B cell (primary cell): ENCODE measurements at regions not wholly inside any gene's neighbourhood (a gene's known extent, or its start where the extent isn't known, plus 50 kb on each side); places are given as distances from the start of the nearest gene placed in this dataset.

Experiments used
- ATAC-seq: fragments of 200-7000 bp; cut with Tn5 transposase; one replicate; pipeline ENCODE4 v1.10.0; 2021; ENCODE audit warnings: low read depth, mild to moderate bottlenecking, moderate number of reproducible peaks, moderate library complexity
- CTCF ChIA-PET: fragments of 350-600 bp; sonication (Branson Sonifier 250); formaldehyde crosslinking; loops from one replicate; lab custom pipeline; 2021; ENCODE audit warnings: antibody characterized with exemption, inconsistent platforms; lab: Charles Lee
- POLR2A ChIA-PET: fragments of 350-600 bp; sonication (Branson Sonifier 250); formaldehyde crosslinking; loops from one replicate; lab custom pipeline; 2021; ENCODE audit warnings: antibody characterized with exemption; lab: Charles Lee
- DNase-seq: peaks from one replicate; pipeline ENCODE4 v3.0.0; 2013
- H2AFZ ChIP-seq: 2 replicates; pipeline ENCODE4 v1.6.1; 2012; ENCODE audit warnings: mild to moderate bottlenecking, low read depth, low read length; ENCODE audit not compliant: insufficient read depth, poor library complexity, severe bottlenecking
- H3K27ac ChIP-seq, 2 donors: 1 replicate in 1 of 2; 2 replicates in 1 of 2; pipeline ENCODE4 v1.5.1; 2012 to 2013; ENCODE audit warnings: low read length in 2 of 2, mild to moderate bottlenecking in 2 of 2, moderate library complexity in 1 of 2
- H3K27me3 ChIP-seq, 4 experiments: fragments of 200-600 bp in 1 of 4; sonication (generic) in 1 of 4; replicated peaks in 1 of 4; 1 replicate in 2 of 4; 2 replicates in 2 of 4; pipeline versions ENCODE4 v1.6.1 to v1.7.0; 2013 to 2016; ENCODE audit warnings: low read length in 3 of 4, mild to moderate bottlenecking in 2 of 4, mixed read lengths in 1 of 4, moderate library complexity in 1 of 4; ENCODE audit not compliant: insufficient read depth in 4 of 4, control insufficient read depth in 3 of 4; ENCODE audit errors: control extremely low read depth in 1 of 4
- H3K36me3 ChIP-seq, 2 experiments: replicated peaks in 1 of 2; 1 replicate in 1 of 2; 2 replicates in 1 of 2; pipeline versions ENCODE4 v1.6.1 to v1.7.1; 2013; ENCODE audit warnings: low read length in 1 of 2; ENCODE audit not compliant: insufficient read depth in 2 of 2, control insufficient read depth in 1 of 2; ENCODE audit errors: control extremely low read depth in 1 of 2, extremely low read depth in 1 of 2
- H3K4me1 ChIP-seq, 2 donors: fragments of 200-600 bp in 1 of 2; sonication (generic) in 1 of 2; 1 replicate in 1 of 2; 2 replicates in 1 of 2; pipeline versions ENCODE4 v1.5.1 to v1.6.1; 2013 to 2017; ENCODE audit warnings: low read length in 2 of 2; ENCODE audit not compliant: control insufficient read depth in 2 of 2, insufficient read depth in 2 of 2
- H3K4me2 ChIP-seq: replicated peaks from 2 replicates; pipeline ENCODE3; 2012; ENCODE audit warnings: mild to moderate bottlenecking, low read depth, low read length; ENCODE audit not compliant: poor library complexity, severe bottlenecking
- H3K4me3 ChIP-seq, 5 experiments: fragments of 200-600 bp in 1 of 5; sonication (generic) in 1 of 5; 1 replicate in 3 of 5; 2 replicates in 2 of 5; pipeline versions ENCODE4 v1.5.1 to v1.7.0; 2011 to 2016; ENCODE audit warnings: low read length in 4 of 5, mild to moderate bottlenecking in 4 of 5, low read depth in 2 of 5, control low read depth in 1 of 5, moderate library complexity in 1 of 5; ENCODE audit not compliant: insufficient read depth in 1 of 5; ENCODE audit errors: control extremely low read depth in 1 of 5, extremely low read depth in 1 of 5
- H3K79me2 ChIP-seq: fragments of 200-600 bp; sonication (generic); one replicate; pipeline ENCODE4 v1.6.0; 2016; ENCODE audit warnings: low read length; ENCODE audit not compliant: control insufficient read depth, insufficient read depth
- H3K9ac ChIP-seq: fragments of 200-600 bp; sonication (generic); 2 replicates; pipeline ENCODE4 v1.6.1; 2017; ENCODE audit warnings: mild to moderate bottlenecking, low read length, moderate library complexity
- H3K9me3 ChIP-seq, 3 donors: one replicate each; pipeline versions ENCODE4 v1.6.1 to v1.7.1; 2013; ENCODE audit warnings: low read length in 2 of 3; ENCODE audit not compliant: control insufficient read depth in 2 of 3, insufficient read depth in 1 of 3; ENCODE audit errors: control extremely low read depth in 1 of 3
- H4K20me1 ChIP-seq: 2 replicates; pipeline ENCODE4 v1.6.0; 2012; ENCODE audit warnings: mild to moderate bottlenecking, low read length; ENCODE audit not compliant: insufficient read depth, control insufficient read depth, poor library complexity, severe bottlenecking
- H3K27ac Mint-ChIP-seq: one replicate; pipeline ENCODE4 v1.8.0; 2021; ENCODE audit warnings: mixed read lengths
- H3K27me3 Mint-ChIP-seq: one replicate; pipeline ENCODE4 v1.8.0; 2021; ENCODE audit warnings: mixed read lengths
- H3K4me1 Mint-ChIP-seq: one replicate; pipeline ENCODE4 v1.8.0; 2021; ENCODE audit warnings: mixed read lengths
- H3K4me3 Mint-ChIP-seq: one replicate; pipeline ENCODE4 v1.8.0; 2021; ENCODE audit warnings: mixed read lengths
- H3K9me3 Mint-ChIP-seq: one replicate; pipeline ENCODE4 v1.8.0; 2022; ENCODE audit warnings: mixed read lengths; ENCODE audit not compliant: insufficient read depth
- CTCF ChIP-seq: fragments of 200-600 bp; IDR thresholded peaks from one replicate; pipeline ENCODE4 v1.8.0; 2022; ENCODE audit warnings: antibody characterized with exemption, mild to moderate bottlenecking
- EZH2 ChIP-seq: IDR thresholded peaks from 2 replicates; pipeline ENCODE4 v1.6.1; 2012; ENCODE audit warnings: borderline replicate concordance, low read depth, mild to moderate bottlenecking, moderate library complexity, low read length; ENCODE audit not compliant: insufficient read depth, poor library complexity, severe bottlenecking
- WGBS: methylation state at CpG from one replicate; pipeline ENCODE4 v1.1.5; 2013; ENCODE audit warnings: missing lambda C conversion rate; ENCODE audit not compliant: insufficient coverage; 5-methylcytosine and 5-hydroxymethylcytosine counted together
- intact Hi-C: fragments of 100-400 bp; cut with micrococcal nuclease; formaldehyde crosslinking; loops from one replicate; pipeline ENCODE4 v1.10.0; 2022

- Histone ChIP-seq H3K27ac (no peak overlapping the region), H3K4me2 (no peak overlapping the region), H3K9ac (no peak overlapping the region), H3K36me3 (no peaks in the 10 kb centered on the region), H3K9me3 (peaks cover 0 to 10% (median 0%) of the 10 kb centered on the region in 3 donors), H3K4me3 (no peak overlapping the region), H3K4me1 (no peaks in the 10 kb centered on the region), H3K79me2 (no peaks in the 10 kb centered on the region), H2AFZ (no peak overlapping the region), H3K27me3 (no peaks in the 10 kb centered on the region), H4K20me1 (no peaks in the 10 kb centered on the region)
- CTCF ChIA-PET, result no interaction called here
- intact Hi-C loops, result no loop called here
- H3K9me3 Mint-ChIP-seq, result peaks cover 6% of the 10 kb centered on the region
- ATAC-seq (no peak), DNase-seq (no peak)
- WGBS, result 83% methylated on average over 9 of the region's 12 CpGs
- POLR2A ChIA-PET, result no interaction called here
- no peak overlapping the region for H3K4me3 Mint-ChIP-seq
- H3K27ac Mint-ChIP-seq, result no peak overlapping the region
- TF ChIP-seq EZH2, result no peak
- TF ChIP-seq CTCF, result no peak
- no peaks in the 10 kb centered on the region for H3K27me3 Mint-ChIP-seq
- H3K4me1 Mint-ChIP-seq, result peaks cover 3% of the 10 kb centered on the region
Measured at GRCh38 chr19:28596561-28597071, 616.3 kb downstream of the UQCRFS1 start.

- Histone ChIP-seq H2AFZ (no peak overlapping the region), H3K27ac (no peak overlapping the region), H3K9ac (no peak overlapping the region), H3K27me3 (no peaks in the 10 kb centered on the region), H3K9me3 (peaks cover 0 to 10% (median 0%) of the 10 kb centered on the region in 3 donors), H3K79me2 (no peaks in the 10 kb centered on the region), H3K4me2 (no peak overlapping the region), H3K36me3 (no peaks in the 10 kb centered on the region), H3K4me3 (no peak overlapping the region), H3K4me1 (peaks cover 0 to 3% of the 10 kb centered on the region in 2 donors), H4K20me1 (no peaks in the 10 kb centered on the region)
- CTCF ChIA-PET, result no interaction called here
- H3K4me3 Mint-ChIP-seq, result no peak overlapping the region
- H3K4me1 Mint-ChIP-seq, result peaks cover 5% of the 10 kb centered on the region
- no peaks in the 10 kb centered on the region for H3K27me3 Mint-ChIP-seq
- TF ChIP-seq EZH2 (no peak), CTCF (no peak)
- intact Hi-C loops, result no loop called here
- ATAC-seq (no peak), DNase-seq (no peak)
- no CpG with 5 or more reads among the region's 4 CpGs for WGBS
- peaks cover 6% of the 10 kb centered on the region for H3K9me3 Mint-ChIP-seq
- no peak overlapping the region for H3K27ac Mint-ChIP-seq
- POLR2A ChIA-PET, result no interaction called here
Measured at GRCh38 chr19:28595722-28596480, 617.0 kb downstream of the UQCRFS1 start.
